GM12872 (cell line): ENCODE measurements at regions not wholly inside any gene's neighbourhood (a gene's known extent, or its start where the extent isn't known, plus 50 kb on each side); places are given as distances from the start of the nearest gene placed in this dataset.

Experiments
- TF ChIP-seq, protein P1 (sequence below): IDR thresholded peaks from 3 replicates; pipeline ENCODE4 v1.5.1; 2011; ENCODE audit warnings: low read depth, mild to moderate bottlenecking, low read length, moderate library complexity; ENCODE audit not compliant: insufficient read depth

DNA sequence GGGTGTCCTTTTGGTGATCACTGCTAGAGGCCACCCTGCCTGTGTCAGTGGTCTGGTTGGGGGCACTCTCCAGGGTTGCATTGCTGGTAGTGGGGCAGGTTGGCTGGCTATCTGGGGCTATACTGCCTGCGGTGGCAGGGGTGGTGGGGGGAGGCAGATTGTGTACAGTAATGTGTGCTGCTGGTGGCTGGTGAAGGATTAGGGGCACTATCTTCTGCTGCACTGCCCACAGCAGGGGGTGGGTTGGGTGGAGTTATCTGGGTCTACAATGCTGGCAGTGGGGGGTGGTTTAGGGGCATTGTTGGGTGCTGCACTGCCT is 204.0 kb upstream of the WSB1 start:
- TF ChIP-seq, protein P1, sequence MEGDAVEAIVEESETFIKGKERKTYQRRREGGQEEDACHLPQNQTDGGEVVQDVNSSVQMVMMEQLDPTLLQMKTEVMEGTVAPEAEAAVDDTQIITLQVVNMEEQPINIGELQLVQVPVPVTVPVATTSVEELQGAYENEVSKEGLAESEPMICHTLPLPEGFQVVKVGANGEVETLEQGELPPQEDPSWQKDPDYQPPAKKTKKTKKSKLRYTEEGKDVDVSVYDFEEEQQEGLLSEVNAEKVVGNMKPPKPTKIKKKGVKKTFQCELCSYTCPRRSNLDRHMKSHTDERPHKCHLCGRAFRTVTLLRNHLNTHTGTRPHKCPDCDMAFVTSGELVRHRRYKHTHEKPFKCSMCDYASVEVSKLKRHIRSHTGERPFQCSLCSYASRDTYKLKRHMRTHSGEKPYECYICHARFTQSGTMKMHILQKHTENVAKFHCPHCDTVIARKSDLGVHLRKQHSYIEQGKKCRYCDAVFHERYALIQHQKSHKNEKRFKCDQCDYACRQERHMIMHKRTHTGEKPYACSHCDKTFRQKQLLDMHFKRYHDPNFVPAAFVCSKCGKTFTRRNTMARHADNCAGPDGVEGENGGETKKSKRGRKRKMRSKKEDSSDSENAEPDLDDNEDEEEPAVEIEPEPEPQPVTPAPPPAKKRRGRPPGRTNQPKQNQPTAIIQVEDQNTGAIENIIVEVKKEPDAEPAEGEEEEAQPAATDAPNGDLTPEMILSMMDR = no peak

DNA sequence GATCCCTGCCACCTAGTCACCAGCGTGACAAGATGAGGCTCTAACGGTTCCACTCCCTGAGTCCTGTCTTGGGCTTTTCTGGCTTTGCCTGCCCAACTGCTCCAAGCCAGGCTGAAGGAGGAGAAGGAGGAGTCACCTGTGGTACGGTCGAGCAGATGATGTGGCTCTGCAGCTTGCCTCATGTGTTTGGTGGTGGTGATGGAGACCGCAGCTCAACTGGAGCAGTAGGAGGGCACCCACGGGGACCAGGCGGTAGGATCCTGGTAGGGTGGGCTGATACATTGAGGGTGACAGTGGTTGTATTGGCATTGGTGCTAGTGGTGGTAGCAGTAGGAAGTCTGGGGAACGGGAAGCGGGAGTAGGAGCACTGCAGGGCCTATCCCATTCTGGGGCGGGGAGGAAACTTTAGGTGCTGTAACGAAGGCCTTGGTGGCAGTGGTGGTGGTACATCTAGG is 202.8 kb upstream of the WSB1 start:
- TF ChIP-seq, protein P1 = no peak

DNA sequence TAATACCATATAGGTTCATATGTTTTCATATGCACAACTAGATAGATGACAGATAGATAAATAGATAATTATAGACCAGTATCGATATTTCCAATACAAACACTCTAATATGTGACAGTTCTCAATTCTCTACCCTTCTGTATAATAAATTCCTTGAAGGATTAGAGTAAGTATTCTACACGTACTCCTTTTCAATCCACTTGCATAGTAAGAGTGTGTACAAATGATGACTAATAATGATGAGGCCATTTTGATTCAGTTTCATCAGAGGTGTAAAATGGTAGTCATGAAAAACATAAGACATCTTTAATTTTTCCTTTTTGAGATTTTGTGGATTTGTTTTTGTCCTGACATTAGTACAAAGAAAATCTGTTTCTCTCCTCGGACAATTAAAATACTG is 188.3 kb upstream of the WSB1 start:
- TF ChIP-seq, protein P1 = no peak

DNA sequence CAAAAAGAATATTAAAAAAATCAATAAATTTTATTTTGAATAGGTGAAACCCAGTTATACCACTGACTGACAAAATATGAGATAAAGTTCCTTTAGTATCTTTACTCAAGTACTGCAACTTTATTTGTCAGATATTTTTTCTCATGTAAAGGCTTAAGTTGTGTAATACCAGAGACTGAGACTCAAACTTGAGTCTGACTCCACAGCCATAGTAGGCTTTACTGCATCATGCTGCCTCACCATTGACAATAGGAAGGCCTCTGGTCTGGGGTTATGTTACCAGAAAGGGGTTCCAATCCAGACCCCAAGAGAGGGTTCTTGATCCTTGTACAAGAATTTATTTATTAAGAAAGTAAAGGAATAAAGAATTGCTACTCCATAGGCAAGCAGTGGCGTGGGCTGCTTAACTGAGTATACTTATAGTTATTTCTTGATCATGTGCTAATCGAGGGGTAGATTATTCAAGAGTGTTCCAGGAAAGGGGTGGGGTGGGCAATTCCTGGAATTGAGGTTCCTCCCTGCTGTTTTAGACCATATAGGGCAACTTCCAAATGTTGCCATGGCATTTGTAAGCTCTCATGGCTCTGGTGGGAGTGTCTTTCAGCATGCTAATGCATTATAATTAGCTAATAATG is 187.4 kb upstream of the WSB1 start:
- TF ChIP-seq, protein P1 = no peak

DNA sequence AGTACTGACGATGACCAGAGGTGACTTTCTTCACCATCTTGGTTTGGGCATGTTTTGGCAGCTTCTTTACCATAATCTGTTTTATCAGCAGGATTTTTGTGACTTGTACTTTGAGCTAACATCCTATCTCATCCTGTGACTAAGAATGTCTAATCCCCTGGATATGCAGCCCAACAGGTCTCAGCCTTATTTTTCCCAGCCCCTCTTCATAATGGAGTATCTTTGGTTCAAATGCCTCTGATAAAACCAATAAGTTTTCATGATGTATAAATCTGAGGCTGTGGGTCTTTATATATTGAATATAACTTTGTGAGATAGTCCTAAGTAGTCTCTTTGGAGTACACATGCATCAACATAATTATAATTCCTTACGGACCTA is 186.9 kb upstream of the WSB1 start:
- TF ChIP-seq, protein P1 = no peak

DNA sequence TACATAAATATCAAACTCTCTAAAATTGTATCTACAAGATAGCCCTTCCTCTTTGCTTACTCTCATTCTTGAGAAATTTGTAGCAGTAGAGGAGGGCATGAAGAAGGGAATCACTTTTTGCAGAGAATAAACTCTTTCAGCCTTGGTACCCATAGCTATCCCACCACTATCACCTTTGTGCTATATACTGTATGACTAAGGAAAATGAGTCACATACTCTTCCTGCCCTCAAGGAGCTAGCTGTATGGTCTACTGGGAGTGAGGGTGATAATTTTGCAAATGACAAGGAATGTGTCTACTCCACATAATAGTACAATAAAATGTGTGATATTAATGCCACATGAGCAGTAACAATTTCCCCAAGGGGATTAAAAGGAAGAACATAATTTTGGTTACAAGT is 184.6 kb upstream of the WSB1 start:
- TF ChIP-seq, protein P1 = no peak

DNA sequence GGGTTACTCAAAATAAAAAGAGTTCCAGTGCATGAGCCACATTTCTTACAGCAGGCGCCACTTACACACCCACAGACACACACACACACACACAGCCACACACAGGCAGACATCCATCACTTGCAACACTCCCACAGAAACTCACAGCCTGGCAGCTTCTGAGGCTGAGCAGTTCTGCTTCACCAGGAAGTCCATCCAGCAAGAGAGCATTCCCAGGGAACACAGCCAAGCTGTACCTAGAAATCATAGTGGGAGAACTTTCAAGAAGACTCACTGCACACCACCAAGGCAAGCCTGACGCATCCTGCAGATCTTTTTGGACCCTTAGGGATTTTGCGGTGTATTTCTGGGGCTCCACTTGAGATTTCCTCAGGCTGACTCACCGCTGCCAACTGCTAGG is 140.9 kb upstream of the WSB1 start:
- TF ChIP-seq, protein P1 = no peak

DNA sequence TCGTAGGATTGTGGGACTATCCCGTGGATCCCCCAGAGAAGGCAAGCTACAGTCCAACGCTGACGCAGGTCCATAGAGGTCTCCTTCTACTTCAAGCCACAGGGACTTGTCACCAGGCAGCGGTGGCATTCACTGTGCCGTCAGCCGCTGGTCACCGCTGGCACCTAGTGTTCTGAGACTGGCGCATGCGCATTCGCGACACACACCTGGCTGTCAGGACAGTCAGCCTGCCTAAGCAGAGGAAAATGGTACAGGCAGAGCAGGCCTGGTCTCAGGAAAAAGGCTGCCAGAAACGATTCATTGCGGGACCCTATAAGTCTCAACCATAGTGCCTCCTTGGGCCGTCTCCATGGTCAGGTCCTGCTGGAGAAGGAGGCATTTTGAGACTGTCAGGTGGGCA is 138.0 kb upstream of the WSB1 start:
- TF ChIP-seq, protein P1 = no peak
